ENCODE measurements at regions not wholly inside any gene's neighbourhood (a gene's known extent, or its start where the extent isn't known, plus 50 kb on each side); places are given as distances from the start of the nearest gene placed in this dataset.

DNA sequence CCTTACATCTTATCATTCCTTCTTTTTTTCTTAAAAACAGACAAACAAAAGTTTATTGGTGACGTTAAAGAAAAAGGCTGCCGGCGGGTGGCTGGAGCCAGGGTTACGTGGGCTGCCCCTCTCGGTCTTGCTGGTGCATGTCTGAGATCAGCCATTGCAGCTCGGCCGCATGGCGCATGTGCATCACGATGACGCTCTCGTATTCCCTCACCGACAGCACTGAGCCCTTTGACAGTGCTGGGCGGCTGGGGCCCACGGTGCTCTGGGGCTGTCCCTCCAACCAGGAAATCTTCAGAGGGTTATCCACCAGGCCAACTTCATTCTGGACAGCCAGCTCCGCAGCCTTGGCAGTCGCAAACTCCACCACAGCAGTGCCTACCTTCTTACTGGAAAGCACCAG, 1081.8 kb upstream of the TMEFF2 start:
- in situ Hi-C loops (cut with MboI) = no loop called here

DNA sequence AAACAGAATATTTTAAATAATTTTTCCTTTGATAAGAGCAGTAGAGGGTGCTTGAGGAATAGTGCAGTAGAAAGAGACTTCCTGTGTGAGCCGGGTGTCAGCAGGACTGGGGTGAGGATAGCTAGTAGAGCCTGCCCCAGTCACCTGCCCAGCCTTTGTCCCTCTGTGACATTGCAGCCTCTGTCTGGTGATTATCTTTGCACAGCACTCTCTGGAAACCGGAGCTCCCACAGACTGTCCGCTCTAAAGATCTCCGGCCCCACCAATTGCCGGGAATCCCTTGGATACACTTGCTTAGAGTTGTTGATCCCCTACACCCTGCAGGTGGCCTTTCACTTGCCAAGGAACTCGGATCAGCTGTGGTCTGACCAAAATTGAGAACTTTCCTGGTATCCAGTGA, 1081.3 kb upstream of the TMEFF2 start:
- H3K4me2 ChIP-seq (ENCODE audit: control insufficient read depth, insufficient read depth) = no peak overlapping the region
- no peaks in the 10 kb centered on the region for H3K79me2 ChIP-seq (ENCODE audit: control insufficient read depth, insufficient read depth, low read length)
- no peaks in the 10 kb centered on the region for H3K36me3 ChIP-seq (ENCODE audit: control insufficient read depth in 2 of 2, insufficient read depth in 2 of 2, low read length in 1 of 2)
- H3K4me1 ChIP-seq (ENCODE audit: control insufficient read depth, insufficient read depth, low read length) = no peaks in the 10 kb centered on the region
- CTCF ChIA-PET = interaction anchor here (1.0 kb wide), 1 partner anchor 308 kb away, joined by 3 read pairs; no protein-coding TSS in a partner anchor
- intact Hi-C loops (cut with micrococcal nuclease; ENCODE audit: unreplicated experiment) = no loop called here
- H3K9ac ChIP-seq (ENCODE audit: control insufficient read depth, insufficient read depth, low read length) = no peak overlapping the region
- no TSS peak for BruUV-seq (replicated peaks)
- RAD21 ChIA-PET (ENCODE audit: unreplicated experiment) = no interaction called here
- H2AFZ ChIP-seq (ENCODE audit: control insufficient read depth, low read depth, low read length) = no peak overlapping the region
- no peaks in the 10 kb centered on the region for H3K9me3 ChIP-seq (replicated peaks; ENCODE audit: control insufficient read depth, insufficient read depth, low read length)
- no peak for DNase-seq (ENCODE audit: low read depth, low spot score)
- in situ Hi-C loops (cut with MboI) = no loop called here
- H3K27me3 ChIP-seq (replicated peaks in 1 of 2; ENCODE audit: control insufficient read depth in 2 of 2, insufficient read depth in 2 of 2, low read length in 1 of 2) = no peaks in the 10 kb centered on the region
- POLR2A ChIA-PET = no interaction called here
- 32% methylated on average over 6 of the region's 6 CpGs for WGBS (ENCODE audit: insufficient coverage, insufficient replicate concordance, low lambda C conversion rate, missing lambda C conversion rate)
- SMC1A ChIA-PET (ENCODE audit: uncharacterized antibody, unreplicated experiment) = no interaction called here
- H4K20me1 ChIP-seq (ENCODE audit: control insufficient read depth, insufficient read depth) = no peaks in the 10 kb centered on the region
- no peak for FAIRE-seq
- no peak overlapping the region for H3K27ac ChIP-seq (ENCODE audit: control insufficient read depth, insufficient read depth)
- H3K4me3 ChIP-seq = no peak overlapping the region
- ATAC-seq = no peak
- TF ChIP-seq ZNF217 (IDR thresholded peaks at IDR 0.05) (no peak), BACH1 (IDR thresholded peaks at IDR 0.05; ENCODE audit: borderline replicate concordance) (no peak), NRF1 (conservative IDR thresholded peaks at IDR 0.05; ENCODE audit: low read depth, low read length) (no peak), JUND (IDR thresholded peaks at IDR 0.05; ENCODE audit: low read depth, low read length) (no peak), RB1 (IDR thresholded peaks at IDR 0.05; ENCODE audit: borderline replicate concordance) (no peak), FOXK2 (IDR thresholded peaks at IDR 0.05) (no peak), TCF12 (IDR thresholded peaks at IDR 0.05; ENCODE audit: low read depth, low read length) (no peak)
- TF ChIP-seq, protein P1, sequence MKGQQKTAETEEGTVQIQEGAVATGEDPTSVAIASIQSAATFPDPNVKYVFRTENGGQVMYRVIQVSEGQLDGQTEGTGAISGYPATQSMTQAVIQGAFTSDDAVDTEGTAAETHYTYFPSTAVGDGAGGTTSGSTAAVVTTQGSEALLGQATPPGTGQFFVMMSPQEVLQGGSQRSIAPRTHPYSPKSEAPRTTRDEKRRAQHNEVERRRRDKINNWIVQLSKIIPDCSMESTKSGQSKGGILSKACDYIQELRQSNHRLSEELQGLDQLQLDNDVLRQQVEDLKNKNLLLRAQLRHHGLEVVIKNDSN (IDR thresholded peaks at IDR 0.05; ENCODE audit: borderline replicate concordance, extremely low read length, insufficient read depth, low read depth, low read length) = no peak
- TF ChIP-seq, protein P2, sequence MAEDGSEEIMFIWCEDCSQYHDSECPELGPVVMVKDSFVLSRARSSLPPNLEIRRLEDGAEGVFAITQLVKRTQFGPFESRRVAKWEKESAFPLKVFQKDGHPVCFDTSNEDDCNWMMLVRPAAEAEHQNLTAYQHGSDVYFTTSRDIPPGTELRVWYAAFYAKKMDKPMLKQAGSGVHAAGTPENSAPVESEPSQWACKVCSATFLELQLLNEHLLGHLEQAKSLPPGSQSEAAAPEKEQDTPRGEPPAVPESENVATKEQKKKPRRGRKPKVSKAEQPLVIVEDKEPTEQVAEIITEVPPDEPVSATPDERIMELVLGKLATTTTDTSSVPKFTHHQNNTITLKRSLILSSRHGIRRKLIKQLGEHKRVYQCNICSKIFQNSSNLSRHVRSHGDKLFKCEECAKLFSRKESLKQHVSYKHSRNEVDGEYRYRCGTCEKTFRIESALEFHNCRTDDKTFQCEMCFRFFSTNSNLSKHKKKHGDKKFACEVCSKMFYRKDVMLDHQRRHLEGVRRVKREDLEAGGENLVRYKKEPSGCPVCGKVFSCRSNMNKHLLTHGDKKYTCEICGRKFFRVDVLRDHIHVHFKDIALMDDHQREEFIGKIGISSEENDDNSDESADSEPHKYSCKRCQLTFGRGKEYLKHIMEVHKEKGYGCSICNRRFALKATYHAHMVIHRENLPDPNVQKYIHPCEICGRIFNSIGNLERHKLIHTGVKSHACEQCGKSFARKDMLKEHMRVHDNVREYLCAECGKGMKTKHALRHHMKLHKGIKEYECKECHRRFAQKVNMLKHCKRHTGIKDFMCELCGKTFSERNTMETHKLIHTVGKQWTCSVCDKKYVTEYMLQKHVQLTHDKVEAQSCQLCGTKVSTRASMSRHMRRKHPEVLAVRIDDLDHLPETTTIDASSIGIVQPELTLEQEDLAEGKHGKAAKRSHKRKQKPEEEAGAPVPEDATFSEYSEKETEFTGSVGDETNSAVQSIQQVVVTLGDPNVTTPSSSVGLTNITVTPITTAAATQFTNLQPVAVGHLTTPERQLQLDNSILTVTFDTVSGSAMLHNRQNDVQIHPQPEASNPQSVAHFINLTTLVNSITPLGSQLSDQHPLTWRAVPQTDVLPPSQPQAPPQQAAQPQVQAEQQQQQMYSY (CRISPR knock-in tag; IDR thresholded peaks at IDR 0.05) = no peak
- TF ChIP-seq, protein P3, sequence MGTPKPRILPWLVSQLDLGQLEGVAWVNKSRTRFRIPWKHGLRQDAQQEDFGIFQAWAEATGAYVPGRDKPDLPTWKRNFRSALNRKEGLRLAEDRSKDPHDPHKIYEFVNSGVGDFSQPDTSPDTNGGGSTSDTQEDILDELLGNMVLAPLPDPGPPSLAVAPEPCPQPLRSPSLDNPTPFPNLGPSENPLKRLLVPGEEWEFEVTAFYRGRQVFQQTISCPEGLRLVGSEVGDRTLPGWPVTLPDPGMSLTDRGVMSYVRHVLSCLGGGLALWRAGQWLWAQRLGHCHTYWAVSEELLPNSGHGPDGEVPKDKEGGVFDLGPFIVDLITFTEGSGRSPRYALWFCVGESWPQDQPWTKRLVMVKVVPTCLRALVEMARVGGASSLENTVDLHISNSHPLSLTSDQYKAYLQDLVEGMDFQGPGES (IDR thresholded peaks at IDR 0.05) = no peak

More for the DNA sequence above, 1081.8 kb upstream of the TMEFF2 start:
- Histone ChIP-seq H3K4me1 (ENCODE audit: control insufficient read depth, insufficient read depth, low read length) (no peaks in the 10 kb centered on the region), H2AFZ (ENCODE audit: control insufficient read depth, low read depth, low read length) (no peak overlapping the region), H3K36me3 (ENCODE audit: control insufficient read depth in 2 of 2, insufficient read depth in 2 of 2, low read length in 1 of 2) (no peaks in the 10 kb centered on the region), H3K9ac (ENCODE audit: control insufficient read depth, insufficient read depth, low read length) (no peak overlapping the region), H3K27ac (ENCODE audit: control insufficient read depth, insufficient read depth) (no peak overlapping the region), H3K4me3 (no peak overlapping the region), H3K79me2 (ENCODE audit: control insufficient read depth, insufficient read depth, low read length) (no peaks in the 10 kb centered on the region), H3K4me2 (ENCODE audit: control insufficient read depth, insufficient read depth) (no peak overlapping the region), H4K20me1 (ENCODE audit: control insufficient read depth, insufficient read depth) (no peaks in the 10 kb centered on the region), H3K27me3 (replicated peaks in 1 of 2; ENCODE audit: control insufficient read depth in 2 of 2, insufficient read depth in 2 of 2, low read length in 1 of 2) (no peaks in the 10 kb centered on the region), H3K9me3 (replicated peaks; ENCODE audit: control insufficient read depth, insufficient read depth, low read length) (no peaks in the 10 kb centered on the region)
- POLR2A ChIA-PET = no interaction called here
- no peak for FAIRE-seq
- RAD21 ChIA-PET (ENCODE audit: unreplicated experiment) = no interaction called here
- intact Hi-C loops (cut with micrococcal nuclease; ENCODE audit: unreplicated experiment) = no loop called here
- SMC1A ChIA-PET (ENCODE audit: uncharacterized antibody, unreplicated experiment) = no interaction called here
- CTCF ChIA-PET = interaction anchor here (1.0 kb wide), 1 partner anchor 308 kb away, joined by 3 read pairs; no protein-coding TSS in a partner anchor
- BruUV-seq (replicated peaks) = no TSS peak
- no peak for ATAC-seq
- DNase-seq (ENCODE audit: low read depth, low spot score) = no peak
- TF ChIP-seq BACH1 (IDR thresholded peaks at IDR 0.05; ENCODE audit: borderline replicate concordance) (no peak), EZH2 (IDR thresholded peaks at IDR 0.05; ENCODE audit: borderline replicate concordance, control insufficient read depth, low read depth, low read length) (no peak), CREB1 (IDR thresholded peaks at IDR 0.05; ENCODE audit: low read depth) (no peak), ATF7 (IDR thresholded peaks at IDR 0.05; ENCODE audit: low read depth) (no peak), MTA2 (IDR thresholded peaks at IDR 0.05; ENCODE audit: low read depth) (no peak), HDAC6 (IDR thresholded peaks at IDR 0.05; ENCODE audit: unreplicated experiment) (no peak), TCF7 (IDR thresholded peaks at IDR 0.05; ENCODE audit: borderline replicate concordance) (no peak), NR2C2 (IDR thresholded peaks at IDR 0.05; ENCODE audit: borderline replicate concordance, control insufficient read depth, insufficient read length, low read depth) (no peak), NBN (IDR thresholded peaks at IDR 0.05) (no peak), ETV6 (conservative IDR thresholded peaks at IDR 0.05 in 1 of 2, IDR thresholded peaks at IDR 0.05 in 1 of 2; ENCODE audit: borderline replicate concordance in 1 of 2, low read depth in 1 of 2) (no peak)
- 70% methylated on average over 16 of the region's 16 CpGs for WGBS (ENCODE audit: insufficient coverage, insufficient replicate concordance, low lambda C conversion rate, missing lambda C conversion rate)

Data from GM12878 (cell line).